Left lung (tissue), 4 donors: ENCODE measurements at regions not wholly inside any gene's neighbourhood (a gene's known extent, or its start where the extent isn't known, plus 50 kb on each side); places are given as distances from the start of the nearest gene placed in this dataset.
A peak's percentile ranks its signal among the peaks of the same experiment; 100 is the strongest.
"Not testable (repeated sequence)": the region's sequence is repeated elsewhere in the genome, so short reads cannot be mapped to it uniquely, and the experiment has no call there.

Experiments
- ATAC-seq: fragments of 200-7000 bp; cut with Tn5 transposase; one replicate; pipeline ENCODE4 v1.9.1; 2020; ENCODE audit warnings: moderate library complexity
- DNase-seq, 4 donors: peaks; one replicate each; pipeline ENCODE4 v3.0.0-alpha.2; 2013 to 2020
- H3K27ac ChIP-seq, 2 donors: fragments of 200-600 bp; sonication (generic) in 1 of 2; one replicate each; pipeline versions ENCODE4 v1.5.0 to v1.8.0; 2020 to 2021
- H3K27me3 ChIP-seq, 2 donors: fragments of 200-600 bp; sonication (generic) in 1 of 2; one replicate each; pipeline versions ENCODE4 v1.5.0 to v1.8.0; 2020 to 2021
- H3K36me3 ChIP-seq, 2 donors: fragments of 200-600 bp; sonication (generic) in 1 of 2; one replicate each; pipeline versions ENCODE4 v1.5.0 to v1.8.0; 2020 to 2021
- H3K4me1 ChIP-seq, 2 donors: fragments of 200-600 bp; one replicate each; pipeline ENCODE4 v1.8.0; 2021
- H3K4me3 ChIP-seq, 2 donors: fragments of 200-600 bp; sonication (generic) in 1 of 2; one replicate each; pipeline versions ENCODE4 v1.5.0 to v1.8.0; 2020 to 2021; ENCODE audit warnings: mild to moderate bottlenecking in 1 of 2
- H3K9me3 ChIP-seq, 2 donors: fragments of 200-600 bp; sonication (generic) in 1 of 2; one replicate each; pipeline versions ENCODE4 v1.5.0 to v1.8.0; 2020 to 2021
- CTCF ChIP-seq, 2 donors: fragments of 200-600 bp; sonication (generic) in 1 of 2; IDR thresholded peaks; one replicate each; pipeline versions ENCODE4 v1.5.0 to v1.8.0; 2021; ENCODE audit warnings: antibody characterized with exemption in 2 of 2
- intact Hi-C, 2 donors: fragments of 100-400 bp; cut with DNase I; formaldehyde crosslinking; loops; one replicate each; pipeline versions ENCODE4 v1.11.2 to v1.14.2; 2022
- donor health status: DM: no; HTN: yes; CAD: no.
- donor health status: DM: no; HTN: no; CAD: no.

- TF ChIP-seq CTCF (IDR thresholded peaks at IDR 0.05): no peak
- no peak for ATAC-seq
- H3K9me3 ChIP-seq: no peaks in the 10 kb centered on the region
- intact Hi-C loops: no loop called here
- no peak overlapping the region for H3K27ac ChIP-seq
- no peaks in the 10 kb centered on the region for H3K36me3 ChIP-seq
- no peak overlapping the region for H3K4me3 ChIP-seq
- no peak for DNase-seq
- no peaks in the 10 kb centered on the region for H3K4me1 ChIP-seq
- no peaks in the 10 kb centered on the region for H3K27me3 ChIP-seq
These were observed 1037.1 kb downstream of the REEP3 start for GRCh38 chr10:64558094-64558835.

- Histone ChIP-seq H3K4me1 (no peaks in the 10 kb centered on the region), H3K4me3 (no peak overlapping the region), H3K9me3 (peaks cover 0 to 26% of the 10 kb centered on the region in 2 donors), H3K27me3 (no peaks in the 10 kb centered on the region), H3K36me3 (no peaks in the 10 kb centered on the region), H3K27ac (no peak overlapping the region)
- no peak for TF ChIP-seq CTCF (IDR thresholded peaks at IDR 0.05)
- DNase-seq: no peak
- ATAC-seq: no peak
- intact Hi-C loops: no loop called here
These were observed 1049.9 kb downstream of the REEP3 start for GRCh38 chr10:64571056-64571455.

- DNase-seq (no peak), ATAC-seq (peak; percentile 88)
- H3K4me1 ChIP-seq: no peaks in the 10 kb centered on the region
- H3K27ac ChIP-seq: no peak overlapping the region
- peaks cover 0 to 2% of the 10 kb centered on the region in 2 donors for H3K9me3 ChIP-seq
- H3K27me3 ChIP-seq: no peaks in the 10 kb centered on the region
- H3K36me3 ChIP-seq: no peaks in the 10 kb centered on the region
- intact Hi-C loops: no loop called here
- TF ChIP-seq CTCF (IDR thresholded peaks at IDR 0.05): no peak
- H3K4me3 ChIP-seq: no peak overlapping the region
These were observed 1052.6 kb downstream of the REEP3 start for GRCh38 chr10:64573623-64574325.

GRCh38 chr10:64574371-64574770 is 1053.2 kb downstream of the REEP3 start:
- peak; percentile 12 for ATAC-seq
- H3K9me3 ChIP-seq: no peaks in the 10 kb centered on the region
- peak in 2 of 4 donors; percentile 30 to 37 for DNase-seq
- intact Hi-C loops: no loop called here
- no peaks in the 10 kb centered on the region for H3K4me1 ChIP-seq
- no peak for TF ChIP-seq CTCF (IDR thresholded peaks at IDR 0.05)
- H3K36me3 ChIP-seq: no peaks in the 10 kb centered on the region
- no peak overlapping the region for H3K4me3 ChIP-seq
- no peaks in the 10 kb centered on the region for H3K27me3 ChIP-seq
- no peak overlapping the region for H3K27ac ChIP-seq

- H3K4me1 ChIP-seq: no peaks in the 10 kb centered on the region
- H3K27ac ChIP-seq: no peak overlapping the region
- ATAC-seq: no peak
- intact Hi-C loops: no loop called here
- TF ChIP-seq CTCF (IDR thresholded peaks at IDR 0.05): no peak
- no peaks in the 10 kb centered on the region for H3K9me3 ChIP-seq
- H3K4me3 ChIP-seq: no peak overlapping the region
- no peaks in the 10 kb centered on the region for H3K27me3 ChIP-seq
- DNase-seq: peak in 1 of 4 donors; percentile 50
- H3K36me3 ChIP-seq: no peaks in the 10 kb centered on the region
These were observed 1055.3 kb downstream of the REEP3 start for GRCh38 chr10:64576497-64576896.

- H3K27me3 ChIP-seq, H3K4me1 ChIP-seq, H3K36me3 ChIP-seq, H3K4me3 ChIP-seq, ATAC-seq, H3K27ac ChIP-seq, intact Hi-C loops, DNase-seq: not testable (repeated sequence)
- H3K9me3 ChIP-seq: peaks cover 0 to 19% of the 10 kb centered on the region in 2 donors
These were observed 1057.6 kb downstream of the REEP3 start for GRCh38 chr10:64578757-64579156.
